Activated T-cell treated with anti-CD3 and anti-CD28 coated beads, Interleukin-2, amount 50 U/mL, for 24 hours (primary cell): ENCODE measurements at regions not wholly inside any gene's neighbourhood (a gene's known extent, or its start where the extent isn't known, plus 50 kb on each side); places are given as distances from the start of the nearest gene placed in this dataset.
"Not testable (repeated sequence)": the region's sequence is repeated elsewhere in the genome, so short reads cannot be mapped to it uniquely, and the experiment has no call there.

Experiments
- DNase-seq: peaks from one replicate; pipeline ENCODE4 v3.0.0-alpha.2; 2020
- H3K27ac Mint-ChIP-seq: 2 replicates; pipeline ENCODE4 v1.8.0; 2020; ENCODE audit warnings: mild to moderate bottlenecking, mixed read lengths
- H3K27me3 Mint-ChIP-seq: 2 replicates; pipeline ENCODE4 v1.8.0; 2020; ENCODE audit warnings: mixed read lengths
- H3K36me3 Mint-ChIP-seq: 2 replicates; pipeline ENCODE4 v1.8.0; 2020; ENCODE audit warnings: low read depth, mixed read lengths
- H3K4me1 Mint-ChIP-seq: 2 replicates; pipeline ENCODE4 v1.8.0; 2020; ENCODE audit warnings: low read depth, mixed read lengths
- H3K4me3 Mint-ChIP-seq: 2 replicates; pipeline ENCODE4 v1.8.0; 2020; ENCODE audit warnings: mild to moderate bottlenecking, moderate library complexity, mixed read lengths
- H3K9me3 Mint-ChIP-seq: 2 replicates; pipeline ENCODE4 v1.8.0; 2020; ENCODE audit warnings: mixed read lengths

DNA sequence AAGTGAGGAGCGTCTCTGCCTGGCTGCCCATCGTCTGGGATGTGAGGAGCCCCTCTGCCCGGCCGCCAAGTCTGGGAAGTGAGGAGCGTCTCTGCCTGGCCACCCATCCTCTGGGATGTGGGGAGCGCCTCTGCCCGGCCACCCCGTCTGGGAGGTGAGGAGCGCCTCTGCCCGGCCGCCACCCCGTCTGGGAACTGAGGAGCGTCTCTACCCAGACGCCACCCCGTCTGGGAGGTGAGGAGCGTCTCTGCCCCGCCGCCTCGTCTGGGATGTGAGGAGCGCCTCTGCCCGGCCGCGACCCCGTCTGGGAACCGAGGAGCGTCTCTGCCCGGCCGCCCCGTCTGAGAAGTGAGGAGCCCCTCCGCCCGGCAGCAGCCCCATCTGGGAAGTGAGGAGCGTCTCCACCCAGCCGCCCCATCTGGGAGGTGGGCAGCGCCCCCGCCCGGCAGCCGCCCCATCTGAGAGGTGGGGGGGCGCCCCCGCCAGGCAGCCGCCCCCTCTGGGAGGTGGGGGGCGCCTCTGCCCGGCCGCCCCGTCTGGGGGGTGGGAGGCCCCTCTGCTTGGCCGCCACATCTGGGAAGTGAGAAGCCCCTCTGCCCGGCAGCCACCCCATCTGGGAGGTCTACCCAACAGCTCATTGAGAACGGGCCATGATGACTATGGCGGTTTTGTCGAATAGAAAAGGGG lies 228.4 kb downstream of the CAAP1 start:
- not testable (repeated sequence) for DNase-seq, H3K4me3 Mint-ChIP-seq

DNA sequence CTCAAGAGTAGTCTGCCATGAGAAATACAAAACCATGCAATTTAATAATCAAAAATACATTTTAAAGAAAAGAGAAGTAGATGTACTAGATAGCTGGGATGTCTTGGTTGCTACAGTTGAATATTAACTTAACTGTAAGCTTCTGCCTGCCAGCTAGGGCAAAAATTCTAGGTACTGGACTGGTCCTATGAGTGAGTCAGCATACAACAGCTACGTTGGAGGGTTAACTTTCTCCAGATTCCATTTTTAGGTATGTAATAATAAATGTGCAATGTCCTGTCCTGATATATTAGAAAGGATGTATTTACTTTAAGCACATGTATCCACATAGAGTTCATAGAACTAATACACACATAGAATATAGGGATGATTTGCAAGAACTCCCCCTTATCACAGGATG lies 230.1 kb downstream of the CAAP1 start:
- no peaks in the 10 kb centered on the region for H3K4me1 Mint-ChIP-seq
- no peaks in the 10 kb centered on the region for H3K9me3 Mint-ChIP-seq
- DNase-seq: no peak
- no peaks in the 10 kb centered on the region for H3K36me3 Mint-ChIP-seq
- H3K27me3 Mint-ChIP-seq: no peaks in the 10 kb centered on the region
- H3K4me3 Mint-ChIP-seq: no peak overlapping the region
- no peak overlapping the region for H3K27ac Mint-ChIP-seq

More for the DNA sequence above, 228.4 kb downstream of the CAAP1 start:
- H3K36me3 Mint-ChIP-seq, H3K27ac Mint-ChIP-seq, H3K9me3 Mint-ChIP-seq, H3K4me1 Mint-ChIP-seq, H3K27me3 Mint-ChIP-seq: not testable (repeated sequence)

DNA sequence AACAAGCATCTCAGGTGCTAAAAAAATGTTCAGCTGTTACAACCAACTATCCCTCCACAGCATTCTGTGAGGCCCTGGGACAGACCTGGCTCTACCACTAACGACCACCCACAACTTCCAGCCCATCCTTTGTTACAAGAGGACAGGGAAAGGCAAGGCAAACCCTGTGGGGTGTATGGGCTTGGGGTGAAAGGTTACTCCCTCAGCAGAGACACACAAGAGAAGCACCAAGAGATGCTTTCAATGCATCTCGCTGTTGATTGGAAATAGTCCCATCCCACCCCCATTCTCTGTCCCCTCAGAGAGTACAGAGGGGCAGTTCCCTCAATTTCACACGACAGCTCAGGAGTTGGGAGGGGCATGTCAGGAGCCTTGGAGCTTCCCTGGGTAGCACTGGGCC lies 234.1 kb downstream of the CAAP1 start:
- H3K36me3 Mint-ChIP-seq: no peaks in the 10 kb centered on the region
- H3K27ac Mint-ChIP-seq: no peak overlapping the region
- H3K4me1 Mint-ChIP-seq: no peaks in the 10 kb centered on the region
- no peaks in the 10 kb centered on the region for H3K9me3 Mint-ChIP-seq
- DNase-seq: no peak
- no peaks in the 10 kb centered on the region for H3K27me3 Mint-ChIP-seq
- H3K4me3 Mint-ChIP-seq: no peak overlapping the region

DNA sequence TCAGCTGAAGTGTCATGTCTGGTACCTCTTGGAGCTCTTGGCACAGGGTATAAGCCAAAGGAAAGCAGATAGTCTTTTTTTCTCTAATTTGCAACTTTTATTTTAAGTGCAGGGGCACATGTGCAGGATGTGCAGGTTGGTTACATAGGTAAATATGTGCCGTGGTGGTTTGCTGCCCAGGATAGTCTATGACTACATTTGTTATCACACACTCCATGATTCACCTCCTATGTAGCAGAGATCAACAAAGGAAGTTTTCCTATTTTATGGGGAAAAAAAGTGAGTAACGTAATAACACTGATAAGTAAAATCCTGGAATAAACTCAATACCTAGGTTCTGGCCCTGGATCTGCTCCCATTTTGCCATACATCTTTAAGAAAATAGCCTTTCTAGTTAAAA lies 234.6 kb downstream of the CAAP1 start:
- H3K4me3 Mint-ChIP-seq: no peak overlapping the region
- H3K27ac Mint-ChIP-seq: no peak overlapping the region
- no peaks in the 10 kb centered on the region for H3K4me1 Mint-ChIP-seq
- no peaks in the 10 kb centered on the region for H3K27me3 Mint-ChIP-seq
- no peak for DNase-seq
- no peaks in the 10 kb centered on the region for H3K9me3 Mint-ChIP-seq
- H3K36me3 Mint-ChIP-seq: no peaks in the 10 kb centered on the region

DNA sequence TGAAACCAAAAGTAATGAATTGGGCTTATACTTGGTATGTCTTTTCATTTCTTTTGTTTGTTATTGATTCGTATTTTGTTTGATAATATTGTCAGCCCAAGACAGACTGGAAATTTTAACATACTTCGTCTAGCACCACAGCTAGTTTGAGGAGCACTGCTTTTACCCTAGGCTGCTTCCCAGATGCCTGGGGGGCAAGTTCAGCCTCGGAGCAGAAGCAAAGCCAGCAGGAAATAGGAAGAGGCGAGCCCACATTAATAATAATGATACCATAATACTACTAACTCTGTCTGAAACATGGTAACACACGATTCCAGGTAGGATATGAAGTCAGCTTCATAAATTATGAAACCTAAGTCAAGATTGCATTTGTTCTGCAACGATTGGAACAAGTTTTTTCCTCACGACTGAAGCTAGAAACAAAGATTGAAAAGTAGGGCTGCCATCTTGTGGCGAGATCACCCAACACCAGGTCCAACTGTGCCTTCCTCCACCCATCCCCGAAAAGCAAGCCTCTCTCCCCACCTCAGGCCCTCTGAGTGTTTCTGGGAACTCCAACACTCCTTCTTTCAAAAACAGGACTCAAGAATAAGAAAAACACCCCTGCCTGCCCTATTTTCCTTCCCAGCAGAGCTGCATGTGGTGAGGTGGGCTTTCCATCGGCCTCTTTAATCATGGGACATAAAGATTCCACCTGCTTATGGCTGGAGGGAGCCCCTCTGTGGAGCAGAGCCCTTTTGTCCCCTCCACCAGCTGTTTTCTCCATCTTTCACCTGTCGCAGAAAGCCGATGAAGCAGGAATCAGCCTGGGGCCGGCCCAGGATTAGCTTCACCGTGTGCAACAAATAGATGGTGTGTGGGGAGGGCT lies 236.4 kb downstream of the CAAP1 start:
- Mint-ChIP-seq H3K4me3 (no peak overlapping the region), H3K4me1 (no peaks in the 10 kb centered on the region), H3K9me3 (no peaks in the 10 kb centered on the region), H3K27ac (no peak overlapping the region), H3K27me3 (no peaks in the 10 kb centered on the region), H3K36me3 (no peaks in the 10 kb centered on the region)
- DNase-seq: no peak

DNA sequence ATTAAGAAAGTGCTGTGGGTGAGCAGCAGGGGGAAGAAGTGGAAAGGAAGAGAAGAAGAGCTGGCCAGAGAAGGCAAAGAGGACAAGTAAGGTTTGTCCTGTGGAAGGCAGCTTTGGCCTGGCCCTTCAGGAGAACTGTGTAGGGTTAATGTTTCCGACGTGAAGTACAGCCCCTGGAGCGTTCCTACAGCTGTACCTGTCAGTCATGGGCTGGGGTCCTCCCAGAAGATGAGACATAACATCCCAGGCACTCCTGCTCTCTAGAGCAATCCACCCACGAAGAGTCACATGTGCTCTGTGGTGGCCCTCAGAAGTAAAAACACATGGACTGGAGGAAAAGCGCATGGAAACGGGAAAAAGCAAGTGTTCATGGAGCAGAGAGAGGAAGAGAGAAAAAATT lies 237.4 kb downstream of the CAAP1 start:
- no peak overlapping the region for H3K4me3 Mint-ChIP-seq
- H3K27me3 Mint-ChIP-seq: no peaks in the 10 kb centered on the region
- H3K36me3 Mint-ChIP-seq: no peaks in the 10 kb centered on the region
- H3K9me3 Mint-ChIP-seq: no peaks in the 10 kb centered on the region
- no peak overlapping the region for H3K27ac Mint-ChIP-seq
- H3K4me1 Mint-ChIP-seq: no peaks in the 10 kb centered on the region
- no peak for DNase-seq

DNA sequence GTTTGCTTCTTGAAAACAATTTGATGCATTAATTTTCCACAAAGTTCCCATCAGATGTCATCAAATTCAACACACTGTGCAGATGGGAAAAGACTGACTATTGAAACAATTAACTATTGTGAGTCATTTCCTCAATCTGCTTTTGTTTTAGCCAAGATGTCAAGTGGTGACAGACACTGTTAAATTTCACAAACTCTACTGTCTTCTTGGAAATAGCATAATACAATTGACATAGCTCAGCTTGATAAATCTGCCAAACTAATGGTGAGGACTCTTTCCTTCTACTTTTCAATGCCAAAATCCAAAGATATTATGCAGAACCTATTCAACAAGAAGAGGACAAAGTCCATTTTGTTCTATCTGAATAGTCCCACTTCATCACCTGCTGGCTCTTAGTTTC lies 242.3 kb downstream of the CAAP1 start:
- Mint-ChIP-seq H3K4me1 (no peaks in the 10 kb centered on the region), H3K27ac (no peak overlapping the region), H3K4me3 (no peak overlapping the region), H3K9me3 (no peaks in the 10 kb centered on the region), H3K27me3 (no peaks in the 10 kb centered on the region), H3K36me3 (no peaks in the 10 kb centered on the region)
- no peak for DNase-seq

DNA sequence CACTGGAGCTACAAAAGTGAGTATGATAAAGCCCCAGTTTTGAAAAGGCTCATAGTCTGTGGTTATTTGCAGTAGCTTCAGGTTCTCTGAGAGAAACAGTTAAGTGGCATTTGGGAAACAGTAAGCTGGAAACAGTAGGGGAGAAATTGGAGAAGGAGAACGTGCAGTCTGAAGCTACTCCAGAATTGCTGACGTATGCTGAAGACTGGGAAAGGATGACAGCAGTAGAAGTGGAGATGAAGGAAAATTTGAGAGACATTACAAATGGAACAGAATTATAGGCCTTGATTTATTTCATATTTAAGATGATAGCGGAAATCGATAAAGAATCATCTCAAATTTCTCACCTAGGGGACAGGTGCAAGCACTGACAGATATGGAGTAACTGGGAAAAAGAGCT lies 248.8 kb downstream of the CAAP1 start:
- no peaks in the 10 kb centered on the region for H3K4me1 Mint-ChIP-seq
- no peak overlapping the region for H3K4me3 Mint-ChIP-seq
- H3K9me3 Mint-ChIP-seq: no peaks in the 10 kb centered on the region
- no peaks in the 10 kb centered on the region for H3K36me3 Mint-ChIP-seq
- DNase-seq: no peak
- H3K27ac Mint-ChIP-seq: no peak overlapping the region
- no peaks in the 10 kb centered on the region for H3K27me3 Mint-ChIP-seq

DNA sequence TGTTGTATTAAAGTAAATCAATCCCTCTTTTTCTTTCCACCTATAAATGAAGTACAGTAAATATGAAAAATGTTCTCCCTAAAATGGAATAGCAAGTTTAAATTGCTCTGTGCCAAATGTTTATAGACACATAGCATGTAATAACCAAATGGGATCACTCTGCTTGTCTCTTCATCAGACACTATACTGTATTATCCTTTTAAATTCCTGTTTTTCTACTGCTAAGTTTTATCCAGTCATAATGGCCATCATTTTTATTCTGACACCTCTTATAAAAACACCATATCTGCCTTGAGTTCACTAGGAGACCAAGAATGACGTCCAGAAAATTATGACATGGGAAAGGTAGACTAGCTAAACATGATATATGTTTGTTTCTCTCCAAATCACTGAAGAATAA lies 252.8 kb downstream of the CAAP1 start:
- H3K4me3 Mint-ChIP-seq: no peak overlapping the region

DNA sequence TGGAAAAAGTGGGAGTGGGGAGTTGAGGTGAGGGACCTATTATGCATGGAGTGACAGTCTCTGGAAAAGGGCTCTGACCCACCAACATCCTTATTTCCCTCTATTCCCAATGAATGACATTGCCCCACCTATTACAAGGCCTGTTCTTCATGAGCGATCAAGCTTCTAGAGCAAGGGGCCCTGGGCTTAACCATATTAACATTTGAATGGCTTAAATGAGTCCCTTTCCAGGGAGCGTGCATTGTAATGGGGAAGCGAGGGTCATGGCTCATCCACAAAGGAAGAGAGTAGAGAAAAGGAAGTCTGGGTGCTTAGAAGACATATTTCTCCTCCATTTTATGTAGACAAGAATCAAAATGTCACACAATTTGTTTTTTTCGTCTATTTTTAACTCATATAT lies 255.5 kb downstream of the CAAP1 start:
- Mint-ChIP-seq H3K36me3 (no peaks in the 10 kb centered on the region), H3K27me3 (no peaks in the 10 kb centered on the region), H3K4me1 (no peaks in the 10 kb centered on the region), H3K4me3 (no peak overlapping the region), H3K9me3 (peaks cover 4% of the 10 kb centered on the region), H3K27ac (no peak overlapping the region)
- no peak for DNase-seq

More for the DNA sequence above, 252.8 kb downstream of the CAAP1 start:
- Mint-ChIP-seq H3K27ac (no peak overlapping the region), H3K36me3 (no peaks in the 10 kb centered on the region), H3K4me1 (no peaks in the 10 kb centered on the region), H3K27me3 (no peaks in the 10 kb centered on the region), H3K9me3 (no peaks in the 10 kb centered on the region)
- no peak for DNase-seq

DNA sequence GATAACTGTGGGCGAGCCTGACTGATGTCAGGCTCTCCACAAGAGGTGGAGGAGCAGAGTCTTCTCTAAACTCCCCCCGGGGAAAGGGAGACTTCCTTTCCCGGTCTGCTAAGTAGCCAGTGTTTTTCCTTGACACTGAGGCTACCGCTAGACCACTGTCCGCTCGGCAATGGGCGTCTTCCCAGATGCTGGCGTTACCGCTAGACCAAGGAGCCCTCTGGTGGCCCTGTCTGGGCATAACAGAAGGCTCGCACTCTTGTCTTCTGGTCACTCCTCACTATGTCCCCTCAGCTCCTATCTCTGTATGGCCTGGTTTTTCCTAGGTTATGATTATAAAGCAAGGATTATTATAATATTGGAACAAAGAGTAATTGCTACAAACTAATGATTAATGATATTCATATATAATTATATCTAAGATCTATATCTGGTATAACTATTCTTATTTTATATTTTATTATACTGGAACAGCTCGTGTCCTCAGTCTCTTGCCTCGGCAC lies 278.7 kb downstream of the CAAP1 start:
- not testable (repeated sequence) for H3K36me3 Mint-ChIP-seq, H3K4me1 Mint-ChIP-seq, H3K27ac Mint-ChIP-seq, H3K27me3 Mint-ChIP-seq, DNase-seq, H3K9me3 Mint-ChIP-seq, H3K4me3 Mint-ChIP-seq

DNA sequence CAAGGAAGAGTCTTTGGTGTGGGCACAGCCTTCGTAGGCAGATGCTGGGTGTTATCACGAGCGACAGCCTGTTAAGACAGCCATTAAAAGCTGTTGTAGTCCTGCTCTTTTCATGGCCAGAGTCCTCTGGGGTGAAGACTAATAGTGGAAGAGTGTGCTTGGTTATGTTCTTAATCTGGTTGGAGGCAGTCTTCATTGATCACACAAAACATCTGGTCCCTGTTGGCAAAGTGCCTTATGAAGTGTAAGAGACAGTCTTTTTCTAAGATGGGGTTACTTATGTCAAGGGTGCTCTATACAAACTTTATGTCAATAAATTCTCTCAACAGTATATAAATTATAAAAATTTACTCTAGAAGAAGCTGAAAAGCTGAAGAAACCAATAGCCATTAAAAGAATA lies 280.4 kb downstream of the CAAP1 start:
- H3K9me3 Mint-ChIP-seq: peaks cover 3% of the 10 kb centered on the region
- no peaks in the 10 kb centered on the region for H3K4me1 Mint-ChIP-seq
- no peaks in the 10 kb centered on the region for H3K36me3 Mint-ChIP-seq
- no peaks in the 10 kb centered on the region for H3K27me3 Mint-ChIP-seq
- H3K4me3 Mint-ChIP-seq: no peak overlapping the region
- DNase-seq: no peak
- no peak overlapping the region for H3K27ac Mint-ChIP-seq

DNA sequence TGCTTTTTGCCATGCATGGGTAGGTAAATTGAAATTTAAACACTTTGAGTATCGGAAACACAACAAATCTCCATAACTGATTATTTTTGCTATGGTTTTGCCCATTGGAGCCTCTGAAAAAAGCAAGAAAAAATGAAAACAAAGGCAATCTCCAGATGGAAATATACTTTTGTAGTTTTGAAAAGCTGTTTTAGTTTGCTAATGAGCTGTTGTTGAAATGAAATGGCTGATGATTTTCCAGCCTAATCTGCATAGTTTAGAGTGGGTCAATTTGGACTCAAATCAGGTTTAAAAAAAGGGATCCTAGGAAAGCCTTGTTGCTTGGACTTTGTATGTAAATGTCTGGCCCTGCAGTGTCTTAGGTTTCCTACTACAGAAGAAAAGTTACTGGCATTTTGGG lies 285.8 kb downstream of the CAAP1 start:
- Mint-ChIP-seq H3K36me3 (no peaks in the 10 kb centered on the region), H3K27me3 (no peaks in the 10 kb centered on the region), H3K4me1 (no peaks in the 10 kb centered on the region), H3K4me3 (no peak overlapping the region), H3K9me3 (peaks cover 6% of the 10 kb centered on the region), H3K27ac (no peak overlapping the region)
- DNase-seq: no peak

DNA sequence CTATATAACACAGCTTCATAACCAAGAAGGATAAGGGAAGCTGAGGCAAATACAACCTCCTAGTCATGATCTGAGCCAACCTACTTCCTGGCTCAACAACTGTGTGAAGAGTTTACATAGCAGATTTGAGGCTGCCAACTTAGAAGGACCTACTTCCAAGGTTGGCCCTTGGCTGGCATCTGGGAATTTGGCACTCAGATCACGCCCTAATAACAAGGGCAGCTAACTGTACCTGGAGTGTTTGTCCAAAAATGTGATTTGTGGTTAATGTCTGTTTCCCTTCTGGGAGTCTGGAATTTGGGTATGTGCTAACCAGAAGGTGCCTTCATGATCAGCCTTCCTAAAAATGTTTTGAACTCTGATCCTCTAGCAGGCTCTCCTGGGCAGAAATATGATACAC lies 287.2 kb downstream of the CAAP1 start:
- Mint-ChIP-seq H3K36me3 (no peaks in the 10 kb centered on the region), H3K4me1 (no peaks in the 10 kb centered on the region), H3K4me3 (no peak overlapping the region), H3K27me3 (no peaks in the 10 kb centered on the region), H3K27ac (no peak overlapping the region), H3K9me3 (peaks cover 8% of the 10 kb centered on the region)
- DNase-seq: no peak

DNA sequence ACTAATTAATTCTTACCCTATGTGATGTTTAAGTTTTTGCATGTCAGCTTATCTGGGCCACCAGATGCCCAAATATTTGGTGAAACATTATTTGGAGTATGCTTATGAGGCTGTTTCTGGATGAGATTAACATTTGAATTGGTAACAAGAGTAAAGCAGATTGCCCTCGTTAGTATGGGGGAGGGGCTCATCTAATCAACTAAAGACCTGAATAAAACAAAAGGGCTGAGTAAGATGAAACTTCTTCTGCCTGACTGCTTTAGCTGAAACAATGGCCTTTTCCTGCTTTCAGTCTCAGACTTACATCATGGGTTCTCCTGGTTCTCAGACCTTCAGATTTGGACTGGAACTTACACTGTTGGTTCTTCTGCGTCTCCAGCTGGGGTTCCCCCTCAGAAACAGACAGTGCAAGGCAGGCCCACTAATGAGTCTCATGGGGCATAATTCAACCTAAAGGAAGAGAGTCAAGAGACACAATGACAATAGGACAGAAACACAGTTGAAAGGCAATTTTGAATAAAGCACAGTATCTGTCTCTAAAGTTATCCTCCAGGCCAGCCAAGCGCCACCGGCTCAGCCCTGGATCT lies 288.4 kb downstream of the CAAP1 start:
- Mint-ChIP-seq H3K27me3 (no peaks in the 10 kb centered on the region), H3K36me3 (no peaks in the 10 kb centered on the region), H3K9me3 (peaks cover 8% of the 10 kb centered on the region), H3K4me1 (no peaks in the 10 kb centered on the region), H3K4me3 (no peak overlapping the region), H3K27ac (no peak overlapping the region)
- no peak for DNase-seq
